Type B pancreatic cell (in vitro differentiated cells): ENCODE measurements at regions not wholly inside any gene's neighbourhood (a gene's known extent, or its start where the extent isn't known, plus 50 kb on each side); places are given as distances from the start of the nearest gene placed in this dataset.

ENCODE experiments used
- DNase-seq: peaks from one replicate; pipeline ENCODE4 v3.0.0; 2021; ENCODE audit warnings: mixed read lengths; ENCODE audit not compliant: unreplicated experiment; ENCODE audit errors: extremely low spot score
- H3K27ac Mint-ChIP-seq: 2 replicates; pipeline ENCODE4 v1.8.0; 2021; ENCODE audit warnings: mild to moderate bottlenecking, mixed read lengths
- H3K27me3 Mint-ChIP-seq: 2 replicates; pipeline ENCODE4 v1.8.0; 2021; ENCODE audit warnings: mixed read lengths
- H3K36me3 Mint-ChIP-seq: 2 replicates; pipeline ENCODE4 v1.8.0; 2021; ENCODE audit warnings: mixed read lengths
- H3K4me1 Mint-ChIP-seq: one replicate; pipeline ENCODE4 v1.8.0; 2021; ENCODE audit warnings: mixed read lengths; ENCODE audit not compliant: unreplicated experiment
- H3K4me3 Mint-ChIP-seq: 2 replicates; pipeline ENCODE4 v1.8.0; 2021; ENCODE audit warnings: mild to moderate bottlenecking, mixed read lengths
- H3K9me3 Mint-ChIP-seq: 2 replicates; pipeline ENCODE4 v1.8.0; 2021; ENCODE audit warnings: mixed read lengths
- TF ChIP-seq, protein P1 (sequence below): fragments of 200-600 bp; sonication (generic); conservative IDR thresholded peaks from 2 replicates; pipeline ENCODE4 v1.5.0; 2021; ENCODE audit warnings: antibody characterized with exemption, mild to moderate bottlenecking

GRCh38 chr11:19378814-19379213, 138.1 kb upstream of the E2F8 start:
- DNase-seq, result no peak
- peaks cover 22% of the 10 kb centered on the region for H3K27me3 Mint-ChIP-seq
- TF ChIP-seq, protein P1, sequence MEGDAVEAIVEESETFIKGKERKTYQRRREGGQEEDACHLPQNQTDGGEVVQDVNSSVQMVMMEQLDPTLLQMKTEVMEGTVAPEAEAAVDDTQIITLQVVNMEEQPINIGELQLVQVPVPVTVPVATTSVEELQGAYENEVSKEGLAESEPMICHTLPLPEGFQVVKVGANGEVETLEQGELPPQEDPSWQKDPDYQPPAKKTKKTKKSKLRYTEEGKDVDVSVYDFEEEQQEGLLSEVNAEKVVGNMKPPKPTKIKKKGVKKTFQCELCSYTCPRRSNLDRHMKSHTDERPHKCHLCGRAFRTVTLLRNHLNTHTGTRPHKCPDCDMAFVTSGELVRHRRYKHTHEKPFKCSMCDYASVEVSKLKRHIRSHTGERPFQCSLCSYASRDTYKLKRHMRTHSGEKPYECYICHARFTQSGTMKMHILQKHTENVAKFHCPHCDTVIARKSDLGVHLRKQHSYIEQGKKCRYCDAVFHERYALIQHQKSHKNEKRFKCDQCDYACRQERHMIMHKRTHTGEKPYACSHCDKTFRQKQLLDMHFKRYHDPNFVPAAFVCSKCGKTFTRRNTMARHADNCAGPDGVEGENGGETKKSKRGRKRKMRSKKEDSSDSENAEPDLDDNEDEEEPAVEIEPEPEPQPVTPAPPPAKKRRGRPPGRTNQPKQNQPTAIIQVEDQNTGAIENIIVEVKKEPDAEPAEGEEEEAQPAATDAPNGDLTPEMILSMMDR, result no peak
- peaks cover 12% of the 10 kb centered on the region for H3K4me1 Mint-ChIP-seq
- no peak overlapping the region for H3K4me3 Mint-ChIP-seq
- H3K27ac Mint-ChIP-seq, result no peak overlapping the region
- H3K36me3 Mint-ChIP-seq, result no peaks in the 10 kb centered on the region
- H3K9me3 Mint-ChIP-seq, result no peaks in the 10 kb centered on the region

- TF ChIP-seq, protein P1, result no peak
- no peak overlapping the region for H3K4me3 Mint-ChIP-seq
- no peaks in the 10 kb centered on the region for H3K9me3 Mint-ChIP-seq
- no peaks in the 10 kb centered on the region for H3K36me3 Mint-ChIP-seq
- H3K27me3 Mint-ChIP-seq, result peaks cover 17% of the 10 kb centered on the region
- DNase-seq, result no peak
- H3K27ac Mint-ChIP-seq, result no peak overlapping the region
- H3K4me1 Mint-ChIP-seq, result peaks cover 9% of the 10 kb centered on the region
Measured at GRCh38 chr11:19377881-19378280, 137.1 kb upstream of the E2F8 start.

- H3K36me3 Mint-ChIP-seq, result no peaks in the 10 kb centered on the region
- H3K27ac Mint-ChIP-seq, result no peak overlapping the region
- DNase-seq, result no peak
- peaks cover 14% of the 10 kb centered on the region for H3K4me1 Mint-ChIP-seq
- TF ChIP-seq, protein P1, result no peak
- H3K4me3 Mint-ChIP-seq, result no peak overlapping the region
- no peaks in the 10 kb centered on the region for H3K9me3 Mint-ChIP-seq
- peaks cover 9% of the 10 kb centered on the region for H3K27me3 Mint-ChIP-seq
Measured at GRCh38 chr11:19375440-19375839, 134.7 kb upstream of the E2F8 start.

GRCh38 chr11:19374151-19374569, 133.4 kb upstream of the E2F8 start:
- no peak overlapping the region for H3K4me3 Mint-ChIP-seq
- H3K4me1 Mint-ChIP-seq, result peaks cover 24% of the 10 kb centered on the region
- DNase-seq, result no peak
- H3K27ac Mint-ChIP-seq, result no peak overlapping the region
- H3K9me3 Mint-ChIP-seq, result no peaks in the 10 kb centered on the region
- H3K27me3 Mint-ChIP-seq, result peaks cover 5% of the 10 kb centered on the region
- TF ChIP-seq, protein P1, result no peak
- no peaks in the 10 kb centered on the region for H3K36me3 Mint-ChIP-seq

DNA sequence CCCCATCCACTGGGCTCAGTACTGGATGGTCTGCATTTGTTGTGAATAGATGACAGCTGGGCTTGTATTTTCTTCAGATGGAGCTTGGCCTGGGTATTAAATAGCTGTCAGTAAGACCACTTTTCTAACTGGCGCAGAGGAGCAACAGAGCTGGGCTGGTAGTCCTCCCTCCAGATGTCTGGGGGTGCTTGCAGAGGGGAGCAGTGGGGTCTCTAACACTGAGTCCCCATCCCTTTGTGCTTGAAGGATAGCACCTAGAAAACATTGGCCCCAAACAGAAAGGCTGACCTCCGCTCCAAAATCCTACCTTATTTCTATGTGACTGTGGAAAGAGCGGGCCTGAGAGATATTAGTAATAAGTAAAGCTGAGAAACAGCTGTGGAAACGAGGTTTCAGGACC, 131.6 kb upstream of the E2F8 start:
- Mint-ChIP-seq H3K4me1 (peaks cover 32% of the 10 kb centered on the region), H3K9me3 (no peaks in the 10 kb centered on the region), H3K4me3 (no peak overlapping the region), H3K27me3 (peaks cover 5% of the 10 kb centered on the region), H3K27ac (no peak overlapping the region), H3K36me3 (no peaks in the 10 kb centered on the region)
- DNase-seq, result no peak
- TF ChIP-seq, protein P1, result no peak
